Right lung (tissue), 2 donors: ENCODE measurements at regions not wholly inside any gene's neighbourhood (a gene's known extent, or its start where the extent isn't known, plus 50 kb on each side); places are given as distances from the start of the nearest gene placed in this dataset.

Source experiments
- DNase-seq, 2 donors: peaks; one replicate each; pipeline ENCODE4 v3.0.0-alpha.2; 2013

GRCh38 chr11:123255909-123256308 is 60.9 kb upstream of the CLMP start:
- DNase-seq, result no peak

- no peak for DNase-seq
Measured at GRCh38 chr11:123254357-123254756, 59.3 kb upstream of the CLMP start.

- DNase-seq, result no peak
Measured at GRCh38 chr11:123253911-123254310, 58.9 kb upstream of the CLMP start.

GRCh38 chr11:123253223-123253622 is 58.2 kb upstream of the CLMP start:
- DNase-seq, result no peak

GRCh38 chr11:123251657-123252344 is 56.8 kb upstream of the CLMP start:
- no peak for DNase-seq

GRCh38 chr11:123250892-123251656 is 56.0 kb upstream of the CLMP start:
- no peak for DNase-seq

GRCh38 chr11:123249354-123249753 is 54.3 kb upstream of the CLMP start:
- no peak for DNase-seq

- no peak for DNase-seq
Measured at GRCh38 chr11:123247813-123248379, 52.8 kb upstream of the CLMP start.

GRCh38 chr11:123247496-123247799 is 52.4 kb upstream of the CLMP start:
- DNase-seq, result no peak

- peak; percentile 70 to 74 for DNase-seq
Measured at GRCh38 chr11:123246749-123247495, 51.9 kb upstream of the CLMP start.

- DNase-seq, result no peak
Measured at GRCh38 chr11:123245567-123245966, 50.5 kb upstream of the CLMP start.
